ENCODE measurements at regions not wholly inside any gene's neighbourhood (a gene's known extent, or its start where the extent isn't known, plus 50 kb on each side); places are given as distances from the start of the nearest gene placed in this dataset.

DNA sequence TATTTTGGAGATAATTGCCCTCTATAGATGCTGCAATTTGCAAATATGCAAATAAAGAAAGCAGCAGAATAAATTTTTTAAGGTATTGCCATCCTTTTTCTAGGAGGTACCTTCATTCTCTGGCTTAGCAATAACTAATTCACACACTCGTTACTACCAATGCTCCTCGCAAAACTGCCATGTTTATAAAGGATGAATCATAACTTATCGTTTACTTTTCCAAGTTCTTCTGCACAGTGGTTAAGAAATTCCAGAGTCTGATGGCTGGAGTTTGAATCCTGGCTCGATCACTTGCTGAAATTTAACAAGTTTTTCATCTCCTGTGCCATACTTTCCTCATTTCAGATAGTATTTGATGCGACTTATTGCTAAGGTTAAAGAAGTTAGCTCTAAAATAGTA, 708.6 kb upstream of the KLHL1 start:
- TF ChIP-seq, protein P1, sequence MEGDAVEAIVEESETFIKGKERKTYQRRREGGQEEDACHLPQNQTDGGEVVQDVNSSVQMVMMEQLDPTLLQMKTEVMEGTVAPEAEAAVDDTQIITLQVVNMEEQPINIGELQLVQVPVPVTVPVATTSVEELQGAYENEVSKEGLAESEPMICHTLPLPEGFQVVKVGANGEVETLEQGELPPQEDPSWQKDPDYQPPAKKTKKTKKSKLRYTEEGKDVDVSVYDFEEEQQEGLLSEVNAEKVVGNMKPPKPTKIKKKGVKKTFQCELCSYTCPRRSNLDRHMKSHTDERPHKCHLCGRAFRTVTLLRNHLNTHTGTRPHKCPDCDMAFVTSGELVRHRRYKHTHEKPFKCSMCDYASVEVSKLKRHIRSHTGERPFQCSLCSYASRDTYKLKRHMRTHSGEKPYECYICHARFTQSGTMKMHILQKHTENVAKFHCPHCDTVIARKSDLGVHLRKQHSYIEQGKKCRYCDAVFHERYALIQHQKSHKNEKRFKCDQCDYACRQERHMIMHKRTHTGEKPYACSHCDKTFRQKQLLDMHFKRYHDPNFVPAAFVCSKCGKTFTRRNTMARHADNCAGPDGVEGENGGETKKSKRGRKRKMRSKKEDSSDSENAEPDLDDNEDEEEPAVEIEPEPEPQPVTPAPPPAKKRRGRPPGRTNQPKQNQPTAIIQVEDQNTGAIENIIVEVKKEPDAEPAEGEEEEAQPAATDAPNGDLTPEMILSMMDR (IDR thresholded peaks at IDR 0.05; ENCODE audit: low read depth, low read length) = no peak
- TF ChIP-seq EZH2phosphoT487 (IDR thresholded peaks at IDR 0.05; ENCODE audit: low read depth) = no peak
- no peaks in the 10 kb centered on the region for H4K20me1 ChIP-seq (ENCODE audit: insufficient read depth, low read length)
- no peak overlapping the region for H3K4me3 ChIP-seq (ENCODE audit: low read length)
- peaks cover 8% of the 10 kb centered on the region for H3K9me3 ChIP-seq (ENCODE audit: insufficient read depth, low read length)
- no peak overlapping the region for H2AFZ ChIP-seq (ENCODE audit: low read depth, low read length)
- peaks cover 16% of the 10 kb centered on the region for H3K36me3 ChIP-seq (replicated peaks; ENCODE audit: low read depth, low read length)
- H3K79me2 ChIP-seq (ENCODE audit: low read length) = no peaks in the 10 kb centered on the region
- no peak overlapping the region for H3K4me2 ChIP-seq (ENCODE audit: low read length)
- no peaks in the 10 kb centered on the region for H3K27me3 ChIP-seq (ENCODE audit: low read depth, low read length)
- no peak overlapping the region for H3K9ac ChIP-seq (ENCODE audit: low read length)
- H3K27ac ChIP-seq (ENCODE audit: low read length) = no peak overlapping the region
- H3K4me1 ChIP-seq (ENCODE audit: low read length) = peaks cover 42% of the 10 kb centered on the region

DNA sequence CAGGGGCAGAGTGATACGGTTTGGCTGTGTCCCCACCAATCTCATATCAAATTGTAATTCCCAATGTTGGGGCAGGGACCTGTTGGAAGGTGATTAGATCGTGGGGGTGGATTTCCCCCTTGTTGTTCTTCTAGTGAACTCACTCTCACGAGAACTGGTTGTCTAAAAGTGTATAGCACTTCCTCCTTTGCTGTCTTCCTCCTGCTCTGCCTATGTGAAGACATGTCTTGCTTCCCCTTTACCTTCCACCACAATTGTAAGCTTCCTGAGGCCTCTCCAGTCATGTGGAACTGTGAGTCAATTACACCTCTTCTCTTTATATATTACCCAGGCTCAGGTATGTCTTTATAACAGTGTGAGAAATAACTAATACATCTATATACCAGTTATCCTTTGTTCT, 706.4 kb upstream of the KLHL1 start:
- no peaks in the 10 kb centered on the region for H3K27me3 ChIP-seq (ENCODE audit: low read depth, low read length)
- no peaks in the 10 kb centered on the region for H3K79me2 ChIP-seq (ENCODE audit: low read length)
- peaks cover 8% of the 10 kb centered on the region for H3K9me3 ChIP-seq (ENCODE audit: insufficient read depth, low read length)
- H3K4me2 ChIP-seq (ENCODE audit: low read length) = no peak overlapping the region
- no peak overlapping the region for H2AFZ ChIP-seq (ENCODE audit: low read depth, low read length)
- peak overlapping the region; percentile 2; the same call in 1 of the 2 replicates for H3K27ac ChIP-seq (ENCODE audit: low read length)
- no peak overlapping the region for H3K9ac ChIP-seq (ENCODE audit: low read length)
- peaks cover 16% of the 10 kb centered on the region for H3K36me3 ChIP-seq (replicated peaks; ENCODE audit: low read depth, low read length)
- TF ChIP-seq EZH2phosphoT487 (IDR thresholded peaks at IDR 0.05; ENCODE audit: low read depth) = no peak
- TF ChIP-seq, protein P1 (IDR thresholded peaks at IDR 0.05; ENCODE audit: low read depth, low read length) = no peak
- H3K4me3 ChIP-seq (ENCODE audit: low read length) = no peak overlapping the region
- peaks cover 42% of the 10 kb centered on the region for H3K4me1 ChIP-seq (ENCODE audit: low read length)
- no peaks in the 10 kb centered on the region for H4K20me1 ChIP-seq (ENCODE audit: insufficient read depth, low read length)

DNA sequence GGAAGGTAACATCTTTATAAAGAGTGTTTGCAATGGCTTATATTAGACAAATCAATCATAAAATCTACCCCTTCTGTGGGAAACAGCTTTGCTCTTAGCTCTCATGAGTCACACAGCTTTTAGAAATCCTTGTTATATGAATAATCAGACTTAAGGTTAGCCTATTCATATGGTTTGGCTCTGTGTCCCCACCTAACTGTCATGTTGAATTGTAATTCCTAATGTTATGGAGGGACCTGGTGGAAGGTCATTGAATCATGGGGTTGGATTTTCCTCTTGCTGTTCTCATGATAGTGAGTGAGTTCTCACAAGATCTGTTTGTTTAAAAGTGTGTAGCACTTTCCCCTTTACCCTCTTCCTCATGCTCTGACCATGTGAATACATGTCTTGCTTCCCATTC, 704.2 kb upstream of the KLHL1 start:
- H3K27ac ChIP-seq (ENCODE audit: low read length) = peak overlapping the region; percentile 76
- H3K4me3 ChIP-seq (ENCODE audit: low read length) = no peak overlapping the region
- H3K36me3 ChIP-seq (replicated peaks; ENCODE audit: low read depth, low read length) = peaks cover 14% of the 10 kb centered on the region
- no peaks in the 10 kb centered on the region for H3K27me3 ChIP-seq (ENCODE audit: low read depth, low read length)
- no peaks in the 10 kb centered on the region for H3K79me2 ChIP-seq (ENCODE audit: low read length)
- H2AFZ ChIP-seq (ENCODE audit: low read depth, low read length) = peak overlapping the region; percentile 55; the same call in 1 of the 2 replicates
- H3K9me3 ChIP-seq (ENCODE audit: insufficient read depth, low read length) = peaks cover 10% of the 10 kb centered on the region
- peaks cover 30% of the 10 kb centered on the region for H3K4me1 ChIP-seq (ENCODE audit: low read length)
- H3K4me2 ChIP-seq (ENCODE audit: low read length) = peak overlapping the region; percentile 47
- TF ChIP-seq, protein P1 (IDR thresholded peaks at IDR 0.05; ENCODE audit: low read depth, low read length) = no peak
- no peak for TF ChIP-seq EZH2phosphoT487 (IDR thresholded peaks at IDR 0.05; ENCODE audit: low read depth)
- H3K9ac ChIP-seq (ENCODE audit: low read length) = peak overlapping the region; percentile 11; the same call in 1 of the 2 replicates
- H4K20me1 ChIP-seq (ENCODE audit: insufficient read depth, low read length) = no peaks in the 10 kb centered on the region

DNA sequence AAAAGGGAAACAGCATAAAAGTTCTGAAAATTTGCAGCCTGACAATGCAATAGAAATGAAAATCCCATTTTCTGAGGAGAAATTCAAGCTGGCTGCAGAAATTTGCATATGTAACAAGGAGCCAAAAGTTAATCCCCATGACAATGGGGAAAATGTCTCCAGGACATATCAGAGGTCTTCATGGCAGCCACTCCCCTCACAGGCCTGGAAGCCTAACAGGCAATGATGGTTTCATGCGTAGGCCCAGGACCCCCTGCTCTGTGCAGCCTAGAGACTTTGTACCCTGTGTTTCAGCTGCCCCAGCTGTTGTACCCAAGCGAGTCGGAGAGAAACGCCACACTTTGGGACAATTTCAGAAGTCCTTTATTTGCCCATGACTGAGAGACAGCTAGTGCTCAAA, 701.3 kb upstream of the KLHL1 start:
- TF ChIP-seq, protein P1 (IDR thresholded peaks at IDR 0.05; ENCODE audit: low read depth, low read length) = no peak
- TF ChIP-seq EZH2phosphoT487 (IDR thresholded peaks at IDR 0.05; ENCODE audit: low read depth) = no peak
- no peak overlapping the region for H3K4me3 ChIP-seq (ENCODE audit: low read length)
- H4K20me1 ChIP-seq (ENCODE audit: insufficient read depth, low read length) = no peaks in the 10 kb centered on the region
- H3K9me3 ChIP-seq (ENCODE audit: insufficient read depth, low read length) = peaks cover 20% of the 10 kb centered on the region; the same call in 1 of the 2 replicates
- H3K36me3 ChIP-seq (replicated peaks; ENCODE audit: low read depth, low read length) = peaks cover 14% of the 10 kb centered on the region
- no peak overlapping the region for H3K4me2 ChIP-seq (ENCODE audit: low read length)
- H3K4me1 ChIP-seq (ENCODE audit: low read length) = peaks cover 25% of the 10 kb centered on the region
- no peak overlapping the region for H2AFZ ChIP-seq (ENCODE audit: low read depth, low read length)
- no peak overlapping the region for H3K9ac ChIP-seq (ENCODE audit: low read length)
- no peaks in the 10 kb centered on the region for H3K79me2 ChIP-seq (ENCODE audit: low read length)
- H3K27ac ChIP-seq (ENCODE audit: low read length) = no peak overlapping the region
- no peaks in the 10 kb centered on the region for H3K27me3 ChIP-seq (ENCODE audit: low read depth, low read length)

Measured in OCI-LY3 (cell line).